Activated CD4-positive, alpha-beta T cell treated with anti-CD3 and anti-CD28 coated beads, Interleukin-2, amount 10 ng/mL, durations not matched to agents 24 days and 14 days (primary cell): ENCODE measurements at regions not wholly inside any gene's neighbourhood (a gene's known extent, or its start where the extent isn't known, plus 50 kb on each side); places are given as distances from the start of the nearest gene placed in this dataset.
"Not testable (repeated sequence)": the region's sequence is repeated elsewhere in the genome, so short reads cannot be mapped to it uniquely, and the experiment has no call there.

Source experiments
- DNase-seq: peaks from one replicate; pipeline ENCODE4 v3.0.0; 2022
- H3K27ac Mint-ChIP-seq: one replicate; pipeline ENCODE4 v1.8.0; 2022; ENCODE audit warnings: mild to moderate bottlenecking, mixed read lengths
- H3K27me3 Mint-ChIP-seq: one replicate; pipeline ENCODE4 v1.8.0; 2022; ENCODE audit warnings: mixed read lengths
- H3K36me3 Mint-ChIP-seq: one replicate; pipeline ENCODE4 v1.8.0; 2022; ENCODE audit warnings: low read depth, mild to moderate bottlenecking, mixed read lengths
- H3K4me1 Mint-ChIP-seq: one replicate; pipeline ENCODE4 v1.8.0; 2021; ENCODE audit warnings: mixed read lengths
- H3K4me3 Mint-ChIP-seq: one replicate; pipeline ENCODE4 v1.8.0; 2022; ENCODE audit warnings: mild to moderate bottlenecking, moderate library complexity, mixed read lengths
- H3K9me3 Mint-ChIP-seq: one replicate; pipeline ENCODE4 v1.8.0; 2021; ENCODE audit warnings: mixed read lengths
- intact Hi-C: fragments of 100-400 bp; cut with micrococcal nuclease; formaldehyde crosslinking; loops from one replicate; pipeline ENCODE4 v1.15.1; 2023

DNA sequence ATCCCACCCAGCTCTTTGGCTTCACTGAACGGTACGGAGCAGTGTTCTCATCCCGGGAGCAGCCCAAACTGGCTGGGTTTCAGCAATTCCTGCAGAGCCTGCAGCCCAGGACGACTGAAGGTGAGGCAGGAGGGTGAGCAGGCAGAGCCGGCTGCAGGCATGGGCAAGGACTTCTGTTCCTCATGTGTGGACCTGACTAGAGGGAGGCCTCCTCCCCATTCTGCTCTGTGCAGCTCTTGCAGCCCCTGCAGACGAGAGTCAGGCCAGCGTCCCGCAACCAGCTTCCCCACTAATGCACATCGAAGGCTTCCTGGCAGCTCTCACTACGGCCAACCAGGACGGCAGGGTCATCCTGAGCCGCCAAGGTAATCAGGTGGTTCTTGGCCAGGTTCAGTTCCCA, 97.8 kb upstream of the PZP start:
- H3K27me3 Mint-ChIP-seq, H3K4me1 Mint-ChIP-seq, H3K9me3 Mint-ChIP-seq, H3K27ac Mint-ChIP-seq, H3K4me3 Mint-ChIP-seq, H3K36me3 Mint-ChIP-seq, intact Hi-C loops: not testable (repeated sequence)
- DNase-seq, result peak; percentile 38

DNA sequence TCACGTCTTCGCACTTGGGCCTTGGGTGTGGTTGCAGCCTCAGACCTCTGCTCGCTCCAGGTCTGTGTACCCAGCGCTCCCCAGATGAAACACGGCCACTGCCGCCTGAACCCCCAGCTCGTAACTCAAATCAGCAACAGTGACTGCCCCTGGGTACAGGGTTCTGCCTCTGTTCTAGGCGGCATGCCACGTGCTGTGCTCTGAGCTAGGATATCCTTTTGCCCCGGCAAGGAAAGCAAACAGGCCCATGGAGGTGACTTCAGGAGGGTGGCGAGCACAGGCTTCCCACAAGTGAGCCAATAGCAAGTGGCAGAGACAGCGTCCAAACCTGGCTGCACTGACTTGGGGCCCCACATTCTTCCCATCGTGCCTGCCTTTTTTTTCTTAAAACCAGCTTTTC, 96.3 kb upstream of the PZP start:
- intact Hi-C loops, H3K27ac Mint-ChIP-seq, H3K36me3 Mint-ChIP-seq, H3K4me3 Mint-ChIP-seq, H3K4me1 Mint-ChIP-seq, H3K27me3 Mint-ChIP-seq, DNase-seq, H3K9me3 Mint-ChIP-seq: not testable (repeated sequence)

DNA sequence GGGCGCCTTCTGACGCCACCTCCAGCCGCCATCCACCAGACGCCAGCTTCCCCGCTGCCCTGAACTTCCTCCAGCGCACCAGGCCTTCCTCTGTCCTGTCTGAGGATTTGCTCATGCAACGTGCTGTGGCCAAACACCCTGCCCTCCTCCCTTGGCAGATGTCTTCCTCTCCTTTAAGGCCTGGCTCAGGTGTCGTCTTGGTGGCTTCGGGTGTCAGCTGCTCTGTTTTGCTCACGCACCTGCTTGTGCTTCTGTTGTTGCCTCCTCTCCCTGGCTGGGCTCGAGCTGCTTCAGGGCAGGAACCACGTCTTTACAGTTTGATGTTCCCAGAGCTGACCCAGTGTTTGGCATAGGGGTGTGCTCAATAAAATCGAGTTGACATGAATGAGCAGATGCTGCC, 87.7 kb upstream of the PZP start:
- H3K27ac Mint-ChIP-seq, H3K4me1 Mint-ChIP-seq, H3K36me3 Mint-ChIP-seq, H3K27me3 Mint-ChIP-seq, intact Hi-C loops, DNase-seq, H3K9me3 Mint-ChIP-seq, H3K4me3 Mint-ChIP-seq: not testable (repeated sequence)

GRCh38 chr12:9294072-9294620, 86.0 kb upstream of the PZP start:
- H3K4me3 Mint-ChIP-seq, H3K27ac Mint-ChIP-seq, DNase-seq, H3K36me3 Mint-ChIP-seq, intact Hi-C loops, H3K9me3 Mint-ChIP-seq, H3K27me3 Mint-ChIP-seq, H3K4me1 Mint-ChIP-seq: not testable (repeated sequence)

- H3K27ac Mint-ChIP-seq, H3K27me3 Mint-ChIP-seq, DNase-seq, H3K36me3 Mint-ChIP-seq, H3K4me3 Mint-ChIP-seq, intact Hi-C loops, H3K4me1 Mint-ChIP-seq, H3K9me3 Mint-ChIP-seq: not testable (repeated sequence)
These were observed 85.2 kb upstream of the PZP start for GRCh38 chr12:9293391-9293790.

- H3K9me3 Mint-ChIP-seq, H3K36me3 Mint-ChIP-seq, H3K4me3 Mint-ChIP-seq, DNase-seq, H3K27ac Mint-ChIP-seq, intact Hi-C loops, H3K4me1 Mint-ChIP-seq, H3K27me3 Mint-ChIP-seq: not testable (repeated sequence)
These were observed 81.8 kb upstream of the PZP start for GRCh38 chr12:9289984-9290383.

DNA sequence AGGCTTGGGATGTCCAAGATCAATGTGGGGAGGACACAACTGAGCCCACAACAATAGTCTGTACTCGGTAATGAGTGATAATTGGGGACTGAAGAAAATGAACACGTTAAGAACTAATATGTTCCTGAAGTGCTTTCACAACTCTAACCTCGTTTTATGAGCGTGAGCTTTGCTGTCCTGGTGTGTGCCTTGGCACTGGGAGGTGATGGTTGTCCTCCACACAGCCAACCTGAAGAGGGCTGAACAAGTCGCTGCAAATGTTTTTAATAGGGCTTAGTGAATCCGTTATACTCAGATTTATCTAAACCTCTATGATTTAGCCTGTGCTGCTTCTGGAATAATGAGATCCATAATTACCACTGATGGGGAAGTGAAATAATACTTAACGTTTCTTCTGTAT, 76.5 kb upstream of the PZP start:
- peaks cover 10% of the 10 kb centered on the region for H3K27me3 Mint-ChIP-seq
- H3K4me3 Mint-ChIP-seq, result peak overlapping the region; percentile 57
- H3K4me1 Mint-ChIP-seq, intact Hi-C loops, H3K9me3 Mint-ChIP-seq, DNase-seq, H3K36me3 Mint-ChIP-seq: not testable (repeated sequence)
- peak overlapping the region; percentile 25 for H3K27ac Mint-ChIP-seq

- H3K27me3 Mint-ChIP-seq, result peaks cover 10% of the 10 kb centered on the region
- intact Hi-C loops, H3K4me3 Mint-ChIP-seq, H3K36me3 Mint-ChIP-seq, H3K4me1 Mint-ChIP-seq, H3K27ac Mint-ChIP-seq, H3K9me3 Mint-ChIP-seq: not testable (repeated sequence)
- peak; percentile 67 for DNase-seq
These were observed 76.0 kb upstream of the PZP start for GRCh38 chr12:9284197-9284596.

GRCh38 chr12:9283346-9284095, 75.3 kb upstream of the PZP start:
- intact Hi-C loops, result not testable (repeated sequence)

GRCh38 chr12:9276990-9277389, 68.8 kb upstream of the PZP start:
- intact Hi-C loops, result no loop called here
- H3K4me1 Mint-ChIP-seq, result no peaks in the 10 kb centered on the region

More at GRCh38 chr12:9283346-9284095, 75.3 kb upstream of the PZP start:
- H3K9me3 Mint-ChIP-seq, H3K36me3 Mint-ChIP-seq, H3K4me1 Mint-ChIP-seq: not testable (repeated sequence)
- peak overlapping the region; percentile 76 for H3K4me3 Mint-ChIP-seq
- H3K27me3 Mint-ChIP-seq, result peaks cover 11% of the 10 kb centered on the region
- peak; percentile 91 for DNase-seq
- H3K27ac Mint-ChIP-seq, result peak overlapping the region; percentile 66

GRCh38 chr12:9273276-9273675, 65.1 kb upstream of the PZP start:
- Mint-ChIP-seq H3K4me1 (no peaks in the 10 kb centered on the region), H3K27me3 (peaks cover 22% of the 10 kb centered on the region), H3K9me3 (no peaks in the 10 kb centered on the region), H3K4me3 (no peak overlapping the region), H3K36me3 (no peaks in the 10 kb centered on the region), H3K27ac (no peak overlapping the region)
- DNase-seq, result no peak
- intact Hi-C loops, result no loop called here

More at GRCh38 chr12:9276990-9277389, 68.8 kb upstream of the PZP start:
- Mint-ChIP-seq H3K27me3 (peaks cover 28% of the 10 kb centered on the region), H3K4me3 (no peak overlapping the region), H3K36me3 (no peaks in the 10 kb centered on the region), H3K27ac (no peak overlapping the region), H3K9me3 (no peaks in the 10 kb centered on the region)
- DNase-seq, result no peak

GRCh38 chr12:9271875-9272274, 63.7 kb upstream of the PZP start:
- Mint-ChIP-seq H3K27me3 (peaks cover 17% of the 10 kb centered on the region), H3K4me1 (no peaks in the 10 kb centered on the region), H3K4me3 (no peak overlapping the region), H3K36me3 (no peaks in the 10 kb centered on the region), H3K9me3 (no peaks in the 10 kb centered on the region), H3K27ac (no peak overlapping the region)
- DNase-seq, result no peak
- intact Hi-C loops, result no loop called here

DNA sequence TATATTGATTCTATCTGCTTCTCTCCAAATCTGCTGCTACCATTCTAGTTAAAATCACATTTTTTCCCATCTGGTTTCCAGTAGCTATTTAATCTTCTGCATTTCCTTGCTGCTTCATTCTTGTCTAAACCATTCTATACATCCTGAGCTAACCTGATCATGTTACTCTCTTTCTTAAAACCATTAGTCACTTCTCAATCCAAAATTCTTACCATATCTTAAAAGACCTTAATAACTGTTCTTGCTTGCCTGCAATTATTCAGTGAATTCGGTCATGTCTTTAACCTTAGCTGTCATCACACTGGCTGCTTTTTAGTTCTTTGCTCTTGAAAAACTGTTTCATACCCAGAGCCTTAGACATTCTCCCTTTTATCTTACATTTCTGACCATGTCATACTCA, 56.4 kb upstream of the PZP start:
- intact Hi-C loops, result no loop called here
- H3K4me3 Mint-ChIP-seq, result no peak overlapping the region
- no peaks in the 10 kb centered on the region for H3K4me1 Mint-ChIP-seq
- no peak for DNase-seq
- no peaks in the 10 kb centered on the region for H3K36me3 Mint-ChIP-seq
- no peaks in the 10 kb centered on the region for H3K9me3 Mint-ChIP-seq
- H3K27me3 Mint-ChIP-seq, result peaks cover 19% of the 10 kb centered on the region
- no peak overlapping the region for H3K27ac Mint-ChIP-seq

DNA sequence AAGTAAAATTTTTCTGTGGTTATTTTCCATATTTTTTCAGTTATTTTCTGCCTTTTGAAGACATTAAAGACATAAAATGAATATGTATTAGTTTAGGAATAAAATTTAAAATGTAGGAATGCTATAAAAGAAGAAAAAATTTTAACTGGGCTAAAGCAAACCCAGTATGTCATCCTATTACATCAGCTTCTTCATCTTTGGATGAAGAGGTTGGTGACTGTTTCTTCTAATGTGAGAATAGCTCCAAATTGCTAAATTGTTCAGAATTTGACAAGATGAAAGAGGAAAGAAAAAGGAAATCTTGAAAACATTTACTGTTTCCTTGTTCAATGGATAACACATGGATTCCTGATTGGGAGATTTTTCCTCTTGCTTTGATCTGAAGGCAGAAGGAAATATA, 52.7 kb upstream of the PZP start:
- intact Hi-C loops, result no loop called here
- Mint-ChIP-seq H3K9me3 (no peaks in the 10 kb centered on the region), H3K27me3 (peaks cover 17% of the 10 kb centered on the region), H3K4me3 (no peak overlapping the region), H3K36me3 (no peaks in the 10 kb centered on the region), H3K27ac (no peak overlapping the region), H3K4me1 (peaks cover 2% of the 10 kb centered on the region)
- no peak for DNase-seq

DNA sequence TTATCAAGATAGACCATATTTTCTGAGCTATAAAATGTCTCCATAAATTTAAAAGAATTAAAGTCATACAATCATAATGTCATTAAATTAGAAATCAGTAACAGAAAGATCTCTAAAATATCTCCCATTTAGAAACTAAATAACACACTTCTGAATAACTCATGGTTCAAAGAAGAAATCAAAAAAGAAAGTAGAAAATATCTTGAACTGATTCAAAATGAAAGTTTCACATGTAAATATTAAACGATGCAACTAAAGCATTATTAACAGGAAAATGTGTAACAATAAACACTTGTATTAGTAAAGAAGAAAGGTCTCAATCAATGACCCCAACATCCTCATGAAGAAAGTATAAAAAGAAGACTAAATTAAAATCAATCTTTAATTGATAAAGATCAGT, 50.5 kb upstream of the PZP start:
- H3K4me3 Mint-ChIP-seq, result no peak overlapping the region
- no peaks in the 10 kb centered on the region for H3K36me3 Mint-ChIP-seq
- peaks cover 2% of the 10 kb centered on the region for H3K4me1 Mint-ChIP-seq
- intact Hi-C loops, result no loop called here
- no peak for DNase-seq
- H3K27me3 Mint-ChIP-seq, result peaks cover 10% of the 10 kb centered on the region
- H3K9me3 Mint-ChIP-seq, result no peaks in the 10 kb centered on the region
- H3K27ac Mint-ChIP-seq, result no peak overlapping the region
